ENCODE measurements at regions not wholly inside any gene's neighbourhood (a gene's known extent, or its start where the extent isn't known, plus 50 kb on each side); places are given as distances from the start of the nearest gene placed in this dataset.

DNA sequence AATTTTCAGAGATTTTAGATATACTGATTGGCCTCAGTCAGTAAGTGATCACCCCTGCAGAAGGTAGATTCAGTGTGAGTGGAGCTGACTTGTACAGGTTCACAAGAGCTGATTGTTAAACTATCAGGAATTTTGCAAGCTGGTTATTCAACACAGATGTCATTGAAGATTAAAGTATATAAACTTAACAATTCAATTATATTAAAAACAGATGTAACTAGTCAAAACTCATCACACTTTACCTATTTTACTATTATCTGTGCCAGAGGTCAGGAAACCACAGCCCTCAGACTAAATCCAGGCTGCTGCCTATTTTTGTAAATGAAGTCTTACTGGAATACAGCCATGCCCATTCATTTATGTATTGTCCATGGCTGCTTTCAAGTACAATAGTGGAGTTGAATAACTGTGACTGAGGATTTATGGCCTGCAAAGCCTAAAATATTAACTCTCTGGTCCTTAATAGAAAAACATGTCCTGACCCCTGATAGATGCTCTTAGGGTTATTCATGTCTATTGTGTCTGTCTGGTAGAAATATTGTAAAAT, 429.3 kb upstream of the PDZRN3 start:
- no peaks in the 10 kb centered on the region for H3K27me3 ChIP-seq (replicated peaks; ENCODE audit: insufficient read depth)
- TF ChIP-seq POLR2A (IDR thresholded peaks at IDR 0.05) (no peak), POLR2AphosphoS5 (IDR thresholded peaks at IDR 0.05) (no peak)
- TF ChIP-seq, protein P1, sequence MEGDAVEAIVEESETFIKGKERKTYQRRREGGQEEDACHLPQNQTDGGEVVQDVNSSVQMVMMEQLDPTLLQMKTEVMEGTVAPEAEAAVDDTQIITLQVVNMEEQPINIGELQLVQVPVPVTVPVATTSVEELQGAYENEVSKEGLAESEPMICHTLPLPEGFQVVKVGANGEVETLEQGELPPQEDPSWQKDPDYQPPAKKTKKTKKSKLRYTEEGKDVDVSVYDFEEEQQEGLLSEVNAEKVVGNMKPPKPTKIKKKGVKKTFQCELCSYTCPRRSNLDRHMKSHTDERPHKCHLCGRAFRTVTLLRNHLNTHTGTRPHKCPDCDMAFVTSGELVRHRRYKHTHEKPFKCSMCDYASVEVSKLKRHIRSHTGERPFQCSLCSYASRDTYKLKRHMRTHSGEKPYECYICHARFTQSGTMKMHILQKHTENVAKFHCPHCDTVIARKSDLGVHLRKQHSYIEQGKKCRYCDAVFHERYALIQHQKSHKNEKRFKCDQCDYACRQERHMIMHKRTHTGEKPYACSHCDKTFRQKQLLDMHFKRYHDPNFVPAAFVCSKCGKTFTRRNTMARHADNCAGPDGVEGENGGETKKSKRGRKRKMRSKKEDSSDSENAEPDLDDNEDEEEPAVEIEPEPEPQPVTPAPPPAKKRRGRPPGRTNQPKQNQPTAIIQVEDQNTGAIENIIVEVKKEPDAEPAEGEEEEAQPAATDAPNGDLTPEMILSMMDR (IDR thresholded peaks at IDR 0.05): no peak
- H3K36me3 ChIP-seq: no peaks in the 10 kb centered on the region
- H3K4me1 ChIP-seq (replicated peaks): no peaks in the 10 kb centered on the region
- intact Hi-C loops (cut with DNase I): no loop called here
- DNase-seq (ENCODE audit: low spot score): no peak
- no peak overlapping the region for H3K27ac ChIP-seq
- H3K9me3 ChIP-seq: no peaks in the 10 kb centered on the region
- no peak overlapping the region for H3K4me3 ChIP-seq

DNA sequence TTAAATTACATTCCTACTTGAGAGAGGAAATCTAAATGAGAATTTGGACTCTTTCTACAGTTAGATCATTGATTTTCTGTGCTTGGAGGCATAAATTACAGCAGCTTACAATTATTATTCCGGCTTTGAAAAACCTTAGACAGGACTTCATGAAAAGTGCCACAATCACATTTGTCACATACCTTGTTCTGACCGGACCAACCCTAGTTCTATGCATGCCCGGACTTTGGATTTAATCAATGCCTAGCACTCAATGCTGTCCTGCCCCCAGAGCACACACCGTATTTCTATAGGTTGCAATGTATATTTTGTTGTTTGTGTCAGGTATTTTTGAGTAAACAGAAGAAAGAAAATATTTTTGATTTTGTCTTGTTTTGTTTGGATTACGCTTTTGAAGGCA, 424.7 kb upstream of the PDZRN3 start:
- H3K4me1 ChIP-seq (replicated peaks): no peaks in the 10 kb centered on the region
- no peak overlapping the region for H3K4me3 ChIP-seq
- H3K27ac ChIP-seq: no peak overlapping the region
- H3K27me3 ChIP-seq (replicated peaks; ENCODE audit: insufficient read depth): no peaks in the 10 kb centered on the region
- intact Hi-C loops (cut with DNase I): no loop called here
- H3K9me3 ChIP-seq: no peaks in the 10 kb centered on the region
- WGBS: 91% methylated on average over 5 of the region's 5 CpGs
- TF ChIP-seq, protein P1 (IDR thresholded peaks at IDR 0.05): no peak
- TF ChIP-seq POLR2A (IDR thresholded peaks at IDR 0.05) (no peak), POLR2AphosphoS5 (IDR thresholded peaks at IDR 0.05) (no peak)
- no peaks in the 10 kb centered on the region for H3K36me3 ChIP-seq
- no peak for DNase-seq (ENCODE audit: low spot score)

DNA sequence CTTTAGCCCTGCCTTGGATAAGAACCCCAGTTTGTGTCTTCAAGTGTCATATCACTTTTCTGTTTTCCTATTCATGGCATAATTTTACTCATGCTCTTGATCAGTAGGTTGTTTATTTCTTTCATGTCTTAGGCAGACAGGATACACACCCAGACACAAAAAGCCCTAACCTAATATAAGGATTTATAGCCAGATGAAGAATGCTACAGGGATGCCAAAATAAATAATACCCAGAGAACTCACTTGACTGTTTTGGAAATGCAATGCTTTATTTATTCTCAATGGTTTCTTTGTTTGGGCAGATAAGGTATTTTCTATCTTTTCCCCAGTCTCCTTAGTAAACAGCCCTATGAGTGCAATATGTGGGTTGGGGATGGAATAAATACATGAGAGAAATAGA, 424.0 kb upstream of the PDZRN3 start:
- H3K4me1 ChIP-seq (replicated peaks): no peaks in the 10 kb centered on the region
- no peaks in the 10 kb centered on the region for H3K36me3 ChIP-seq
- no peak for DNase-seq (ENCODE audit: low spot score)
- no peaks in the 10 kb centered on the region for H3K27me3 ChIP-seq (replicated peaks; ENCODE audit: insufficient read depth)
- H3K4me3 ChIP-seq: no peak overlapping the region
- TF ChIP-seq, protein P1 (IDR thresholded peaks at IDR 0.05): no peak
- TF ChIP-seq POLR2A (IDR thresholded peaks at IDR 0.05): no peak
- peak; percentile 36 for TF ChIP-seq POLR2AphosphoS5 (IDR thresholded peaks at IDR 0.05)
- intact Hi-C loops (cut with DNase I): no loop called here
- no peaks in the 10 kb centered on the region for H3K9me3 ChIP-seq
- H3K27ac ChIP-seq: no peak overlapping the region

DNA sequence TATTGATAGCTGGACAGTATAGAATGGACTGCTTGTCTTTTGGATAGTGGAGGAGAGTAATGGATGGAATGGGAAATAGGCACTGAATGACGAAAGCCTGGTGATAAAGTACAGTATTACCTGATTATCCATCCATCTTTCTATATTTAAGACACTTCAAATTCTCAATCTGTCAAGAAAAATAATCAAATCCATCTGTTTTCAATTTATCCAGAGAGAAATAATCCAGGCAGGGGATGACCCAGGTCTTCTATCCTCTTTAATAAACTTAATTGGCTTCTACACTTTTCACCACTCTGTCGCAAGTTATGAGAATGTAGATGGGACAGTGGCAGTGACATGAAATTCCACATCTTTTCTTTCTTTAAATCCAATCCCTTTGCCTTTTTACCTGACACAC, 420.3 kb upstream of the PDZRN3 start:
- intact Hi-C loops (cut with DNase I): no loop called here
- Histone ChIP-seq H3K4me1 (replicated peaks) (no peaks in the 10 kb centered on the region), H3K27ac (no peak overlapping the region), H3K9me3 (no peaks in the 10 kb centered on the region), H3K36me3 (no peaks in the 10 kb centered on the region), H3K4me3 (no peak overlapping the region), H3K27me3 (replicated peaks; ENCODE audit: insufficient read depth) (no peaks in the 10 kb centered on the region)
- WGBS: 81% methylated on average over 2 of the region's 2 CpGs
- TF ChIP-seq, protein P1 (IDR thresholded peaks at IDR 0.05): no peak
- TF ChIP-seq POLR2AphosphoS5 (IDR thresholded peaks at IDR 0.05) (no peak), POLR2A (IDR thresholded peaks at IDR 0.05) (no peak)
- DNase-seq (ENCODE audit: low spot score): no peak

DNA sequence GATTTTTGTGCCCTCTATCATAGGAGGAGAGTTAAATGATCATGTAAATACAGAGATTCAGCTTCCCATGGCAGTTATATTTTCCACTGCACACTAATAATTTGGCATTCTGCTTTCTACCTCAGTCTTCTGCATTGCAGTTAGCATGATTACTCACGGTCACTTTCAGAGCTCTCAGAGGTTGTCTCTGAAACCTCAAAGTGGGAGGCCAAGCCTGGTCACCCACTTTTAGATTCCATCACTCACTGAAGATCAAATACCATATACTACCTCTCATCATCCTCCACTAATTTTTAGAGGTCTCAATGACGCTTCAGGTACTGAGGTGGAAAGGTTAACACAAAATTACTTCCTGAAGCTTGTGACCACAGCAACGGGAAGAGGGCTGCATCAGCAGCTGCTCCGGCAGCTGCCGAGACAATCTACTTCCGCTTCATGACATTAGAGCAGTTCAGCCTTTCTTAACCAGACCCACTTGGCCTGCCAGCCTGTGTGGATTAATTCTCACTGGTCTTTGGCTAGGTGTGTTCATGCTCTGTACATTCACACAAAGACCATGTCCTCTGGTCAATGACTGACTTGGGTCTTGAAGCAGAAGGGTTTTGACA, 416.4 kb upstream of the PDZRN3 start:
- H3K9me3 ChIP-seq: no peaks in the 10 kb centered on the region
- no peak for DNase-seq (ENCODE audit: low spot score)
- TF ChIP-seq POLR2A (IDR thresholded peaks at IDR 0.05): no peak
- TF ChIP-seq, protein P1 (IDR thresholded peaks at IDR 0.05): no peak
- no peak for TF ChIP-seq POLR2AphosphoS5 (IDR thresholded peaks at IDR 0.05)
- H3K27ac ChIP-seq: no peak overlapping the region
- H3K4me1 ChIP-seq (replicated peaks): no peaks in the 10 kb centered on the region
- H3K4me3 ChIP-seq: no peak overlapping the region
- no peaks in the 10 kb centered on the region for H3K27me3 ChIP-seq (replicated peaks; ENCODE audit: insufficient read depth)
- no peaks in the 10 kb centered on the region for H3K36me3 ChIP-seq
- intact Hi-C loops (cut with DNase I): no loop called here
- WGBS: 51% methylated on average over 6 of the region's 6 CpGs

Measured in prostate gland (tissue), 2 donors.